ENCODE measurements at regions not wholly inside any gene's neighbourhood (a gene's known extent, or its start where the extent isn't known, plus 50 kb on each side); places are given as distances from the start of the nearest gene placed in this dataset.
"Not testable (repeated sequence)": the region's sequence is repeated elsewhere in the genome, so short reads cannot be mapped to it uniquely, and the experiment has no call there.

DNA sequence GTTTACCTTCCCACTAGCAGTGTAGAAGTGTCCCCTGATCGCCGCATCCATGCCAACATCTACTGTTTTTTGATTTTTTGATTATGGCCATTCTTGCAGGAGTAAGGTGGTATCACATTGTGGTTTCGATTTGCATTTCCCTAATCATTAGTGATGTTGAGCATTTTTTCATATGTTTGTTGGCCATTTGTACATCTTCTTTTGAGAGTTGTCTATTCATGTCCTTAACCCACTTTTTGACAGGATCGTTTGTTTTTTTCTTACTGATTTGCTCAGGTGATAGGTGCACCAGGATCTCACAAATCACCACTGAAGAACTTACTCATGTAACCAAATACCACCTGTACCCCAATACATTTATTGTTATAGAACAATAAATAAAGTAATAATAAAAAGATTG, 114.5 kb downstream of the GATA6 start:
- not testable (repeated sequence) for DNase-seq

DNA sequence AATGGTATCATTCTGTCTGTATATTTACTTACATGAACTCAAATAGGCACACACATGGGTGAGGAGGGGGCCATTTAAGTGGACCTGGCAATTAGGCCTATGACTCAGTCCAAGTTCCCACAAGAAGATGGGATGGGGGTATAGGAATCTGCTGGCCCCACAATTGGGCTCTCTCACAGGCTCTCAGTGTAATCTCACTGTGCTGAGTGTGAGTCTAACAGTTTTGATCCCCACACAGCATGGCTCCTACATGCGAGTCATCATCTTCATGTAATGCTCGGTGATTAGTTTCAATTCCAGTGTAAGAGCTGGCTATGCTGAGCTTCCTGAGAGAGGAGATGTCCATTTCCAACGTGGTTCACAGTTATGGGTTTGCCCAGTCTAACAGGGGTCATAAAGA, 114.0 kb downstream of the GATA6 start:
- no peak for DNase-seq

DNA sequence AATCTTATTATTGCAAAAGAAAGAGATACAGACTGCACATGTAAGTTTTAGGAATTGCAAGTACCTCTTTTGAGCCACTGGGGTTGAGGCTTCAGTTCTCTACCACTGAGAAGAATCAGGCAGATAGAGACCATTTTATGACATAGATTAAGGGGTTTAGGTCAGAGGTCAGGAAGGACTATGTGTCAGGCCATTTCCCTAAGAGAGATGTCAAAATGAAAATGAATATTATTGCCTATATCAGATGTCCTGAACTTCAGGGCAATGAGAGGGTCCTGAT, 113.7 kb downstream of the GATA6 start:
- no peak for DNase-seq

DNA sequence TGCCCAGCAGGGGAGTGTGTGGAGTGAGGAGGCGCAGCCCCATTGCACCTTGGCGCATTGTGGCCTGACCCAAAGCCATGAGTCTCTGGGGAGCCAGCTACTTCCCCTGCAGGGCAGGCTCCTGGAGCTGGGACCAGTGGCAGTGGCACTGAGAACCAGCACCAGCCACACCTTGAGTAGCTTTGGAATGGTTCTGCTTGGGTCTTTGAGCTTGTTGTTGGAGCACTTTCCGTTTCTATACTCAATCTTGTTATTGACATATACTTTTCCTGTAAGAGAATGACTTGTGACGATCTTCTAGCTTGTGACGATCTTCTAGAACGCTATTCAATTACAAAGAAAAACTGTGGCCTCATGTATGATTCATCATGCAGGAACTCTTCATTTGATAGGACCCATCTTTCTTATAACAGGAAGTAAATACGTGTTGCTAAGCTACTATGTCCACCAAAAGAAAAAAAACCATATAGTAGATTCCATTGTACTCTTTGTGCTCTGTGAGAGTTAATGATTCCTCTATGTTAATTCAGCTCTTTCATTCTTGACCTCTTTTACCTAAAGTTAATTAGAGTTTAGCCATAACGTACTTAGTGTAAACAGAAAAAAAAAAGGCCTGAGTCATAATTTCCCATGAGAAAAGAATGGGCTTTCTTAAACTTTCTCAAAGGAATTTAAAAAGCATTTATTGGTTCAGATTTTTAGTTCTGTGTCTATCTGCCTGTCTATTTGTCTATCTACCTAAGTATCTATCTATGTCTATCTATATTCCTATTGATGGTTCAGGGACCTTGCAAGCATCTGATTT, 113.1 kb downstream of the GATA6 start:
- no peak for DNase-seq

DNA sequence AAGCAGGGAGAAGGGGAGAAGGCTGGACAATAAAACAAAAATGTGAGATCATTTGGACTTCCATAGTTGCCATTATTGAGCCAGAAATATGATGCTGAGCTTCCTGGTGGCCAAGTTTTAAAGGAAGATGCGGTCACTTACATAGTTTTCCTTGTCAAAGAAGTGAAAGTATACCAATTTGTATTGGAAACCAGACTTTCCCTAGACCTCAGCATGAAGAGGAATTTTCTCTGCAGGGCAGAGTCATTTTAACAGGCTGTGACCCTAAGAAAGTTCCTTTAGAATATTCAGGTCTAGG, 111.0 kb downstream of the GATA6 start:
- no peak for DNase-seq

DNA sequence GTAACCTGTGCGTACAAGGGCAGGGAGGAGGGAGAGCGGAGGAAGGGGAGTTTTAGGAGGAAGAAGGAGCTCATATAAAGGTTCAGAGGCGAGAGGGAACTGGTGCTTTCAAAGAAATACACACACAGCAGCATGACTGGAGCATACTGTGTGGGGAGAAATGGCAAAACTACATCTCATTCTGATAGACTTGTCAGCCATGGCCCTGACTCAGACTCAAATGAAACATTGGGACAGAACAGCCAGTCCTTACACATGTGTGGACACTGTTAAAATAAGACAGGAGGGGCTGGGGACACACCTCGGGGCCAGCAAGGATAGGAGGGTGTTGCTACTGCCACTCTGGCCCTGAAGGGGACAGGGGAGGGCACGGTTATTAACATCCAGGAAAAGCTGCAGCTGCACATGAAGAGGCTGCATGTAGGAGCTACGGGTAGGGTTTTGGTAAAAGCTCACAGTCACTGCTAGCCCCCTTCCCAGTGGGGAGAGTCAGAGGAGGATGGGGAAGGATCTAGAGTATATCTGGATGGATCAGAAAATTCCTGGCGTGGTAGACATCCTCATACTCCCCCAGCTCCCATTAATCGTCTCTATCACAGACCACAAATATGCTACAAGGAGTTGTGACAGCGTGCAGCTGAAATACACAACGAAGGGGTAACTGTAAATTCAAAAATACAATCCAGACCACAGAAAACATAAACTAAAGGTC, 110.5 kb downstream of the GATA6 start:
- no peak for DNase-seq

DNA sequence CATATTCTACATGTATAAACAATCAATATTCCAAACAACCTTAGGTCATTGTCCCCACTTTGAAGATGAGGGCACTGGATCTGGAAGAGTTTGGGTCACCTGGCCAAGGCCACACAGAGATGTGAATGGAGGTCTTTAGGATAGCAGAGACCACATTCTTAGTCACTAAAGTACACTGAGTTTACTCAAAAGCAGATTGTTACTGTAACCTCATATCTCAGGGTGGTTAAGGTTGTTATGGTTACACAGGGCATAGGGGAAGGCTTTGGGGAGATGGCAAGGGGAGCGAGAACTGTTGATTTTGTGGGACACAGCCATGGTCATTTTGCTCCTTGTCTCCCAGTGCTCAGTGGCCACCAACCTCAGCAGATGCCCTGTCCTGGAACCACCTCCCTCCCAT, 109.4 kb downstream of the GATA6 start:
- DNase-seq = no peak

DNA sequence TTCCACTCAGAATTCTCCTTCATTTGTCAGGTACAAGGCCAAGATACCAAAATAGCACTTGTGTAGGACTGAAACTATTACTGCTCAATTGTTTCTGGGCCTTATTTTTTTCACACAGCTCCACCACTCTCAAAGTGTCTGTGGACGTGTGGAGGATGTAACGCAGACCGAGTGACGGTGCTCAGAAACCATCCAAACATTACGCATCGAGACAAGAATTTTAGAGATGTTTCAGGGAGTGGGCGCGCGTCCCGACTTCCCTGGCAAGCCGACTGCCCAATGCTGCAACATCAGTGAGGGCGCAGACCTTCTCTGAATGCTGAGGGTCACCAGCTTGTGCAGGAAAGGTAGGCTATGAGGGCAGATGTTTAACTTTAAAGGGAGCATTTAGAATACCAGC, 108.4 kb downstream of the GATA6 start:
- no peak for DNase-seq

DNA sequence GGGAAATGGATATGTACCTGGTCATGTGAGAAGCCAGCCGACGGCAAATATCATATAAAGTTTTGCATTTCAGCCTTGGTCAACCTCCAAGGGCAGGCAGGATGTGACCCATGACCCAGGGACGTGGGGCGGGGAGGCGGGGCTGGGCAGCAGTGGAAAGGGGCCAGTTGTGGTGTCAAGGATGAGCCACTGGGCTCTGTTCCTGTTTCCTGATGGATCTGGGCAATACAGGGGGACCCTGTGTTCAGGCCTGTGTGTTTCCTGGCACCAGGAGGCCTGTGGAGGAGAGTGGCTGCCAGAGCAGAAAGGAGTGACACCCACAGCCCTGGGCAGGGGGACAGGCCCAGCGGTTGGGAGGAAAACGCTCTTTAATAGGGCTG, 106.9 kb downstream of the GATA6 start:
- no peak for DNase-seq

DNA sequence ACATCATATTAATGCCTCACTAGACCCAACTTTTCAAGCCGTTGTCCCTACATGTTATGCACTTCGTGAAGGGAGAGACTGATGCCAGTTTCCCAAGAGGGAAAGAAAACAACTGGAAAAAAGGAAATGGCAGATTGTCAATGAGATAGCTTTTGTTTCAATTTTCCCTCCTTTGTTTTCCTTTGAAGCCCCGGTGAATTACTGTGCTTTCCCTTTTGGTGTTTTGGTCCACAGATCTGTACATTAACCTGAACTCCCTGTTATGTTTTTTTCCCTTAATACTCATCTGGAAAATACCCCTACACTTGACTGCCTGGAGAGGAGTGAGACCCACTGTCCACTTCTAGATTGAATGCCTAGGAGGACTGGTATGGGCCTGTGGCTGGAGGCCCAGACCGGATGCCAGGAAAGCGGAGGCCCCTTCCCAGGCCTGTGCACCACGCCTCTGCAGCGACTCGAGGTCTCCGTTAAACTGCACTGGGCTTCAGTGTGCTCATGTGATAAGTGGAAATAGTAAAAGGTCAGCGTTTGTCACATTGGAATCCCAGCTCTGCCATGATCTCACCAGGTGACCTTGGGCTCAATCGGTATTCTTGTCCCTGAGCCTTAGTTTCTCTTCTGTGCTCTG, 106.4 kb downstream of the GATA6 start:
- DNase-seq = no peak

DNA sequence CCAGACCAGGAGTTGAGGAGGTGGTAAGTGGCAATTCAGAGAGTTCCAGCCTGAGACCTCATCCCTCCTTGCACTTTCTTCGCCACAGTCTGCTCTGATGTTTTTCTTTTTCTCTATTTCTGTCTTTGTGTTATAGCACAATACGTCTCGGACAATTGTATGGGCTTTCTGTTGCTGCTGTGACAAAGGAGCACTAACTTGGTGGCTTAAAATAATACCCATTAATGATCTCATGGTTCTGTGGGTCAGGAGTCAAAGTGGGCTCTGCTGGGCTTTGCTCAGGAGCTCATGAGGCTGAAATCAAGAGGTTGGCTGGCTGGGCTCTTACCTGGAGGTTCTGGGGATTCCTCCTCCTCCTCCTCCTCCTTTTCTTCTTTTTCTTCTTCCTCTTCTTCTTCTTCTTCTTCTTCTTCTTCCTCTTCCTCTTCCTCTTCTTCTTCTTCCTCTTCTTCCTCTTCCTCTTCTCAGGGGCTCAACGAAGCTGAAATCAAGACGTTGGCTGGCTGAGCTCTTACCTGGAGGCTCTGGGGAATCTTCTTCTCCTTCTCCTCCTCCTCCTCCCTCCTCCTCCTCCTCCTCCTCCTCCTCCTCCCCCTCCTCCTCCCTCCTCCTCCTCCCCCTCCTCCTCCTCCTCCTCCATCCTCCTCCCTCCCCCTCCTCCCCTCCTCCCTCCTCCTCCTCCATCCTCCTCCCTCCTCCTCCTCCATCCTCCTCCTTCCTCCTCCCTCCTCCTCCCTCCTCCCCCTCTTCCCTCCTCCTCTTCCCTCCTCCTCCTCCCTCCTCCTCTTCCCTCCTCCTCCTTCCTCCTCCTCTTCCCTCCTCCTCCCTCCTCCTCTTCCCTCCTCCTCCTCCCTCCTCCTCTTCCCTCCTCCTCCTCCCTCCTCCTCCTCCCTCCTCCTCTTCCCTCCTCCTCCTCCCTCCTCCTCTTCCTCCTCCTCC, 104.0 kb downstream of the GATA6 start:
- no peak for DNase-seq

DNA sequence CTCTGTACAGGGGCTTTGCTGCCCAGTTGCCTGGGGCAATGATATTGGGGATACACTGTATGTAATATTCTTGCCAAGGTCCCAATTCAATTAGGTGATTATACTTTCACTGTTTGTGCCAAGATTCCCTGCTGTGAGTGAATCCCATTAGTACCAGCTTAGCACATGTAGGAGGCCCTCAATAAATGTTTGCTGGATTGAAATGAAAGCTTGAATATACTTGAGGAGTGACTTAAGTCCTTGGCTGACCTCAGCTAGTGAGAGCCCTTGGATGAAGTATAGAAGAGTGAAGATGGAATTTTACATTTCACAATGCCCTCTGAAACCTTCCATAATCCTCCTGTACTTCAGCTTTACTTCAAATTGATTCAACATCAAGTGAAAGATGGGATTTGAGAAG, 102.9 kb downstream of the GATA6 start:
- no peak for DNase-seq

DNA sequence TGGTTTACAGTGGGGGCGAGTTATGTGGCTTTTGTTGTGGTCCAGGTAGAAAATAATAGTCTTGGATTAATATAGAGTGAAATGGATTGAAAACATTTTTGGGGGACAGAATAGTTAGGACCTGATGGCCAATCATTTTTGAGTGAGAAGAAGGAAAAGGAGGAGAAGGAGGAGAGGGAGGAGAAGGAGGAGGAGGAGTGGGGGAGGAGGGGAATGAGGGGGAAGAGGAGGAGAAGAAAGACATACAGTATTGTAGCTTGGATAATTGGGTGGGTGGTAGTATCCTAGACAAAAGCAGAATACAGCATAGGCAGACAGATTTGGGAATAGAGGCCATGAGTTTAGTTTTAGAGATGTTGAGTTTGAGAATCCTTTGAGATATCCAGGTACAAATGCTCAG, 101.6 kb downstream of the GATA6 start:
- no peak for DNase-seq

DNA sequence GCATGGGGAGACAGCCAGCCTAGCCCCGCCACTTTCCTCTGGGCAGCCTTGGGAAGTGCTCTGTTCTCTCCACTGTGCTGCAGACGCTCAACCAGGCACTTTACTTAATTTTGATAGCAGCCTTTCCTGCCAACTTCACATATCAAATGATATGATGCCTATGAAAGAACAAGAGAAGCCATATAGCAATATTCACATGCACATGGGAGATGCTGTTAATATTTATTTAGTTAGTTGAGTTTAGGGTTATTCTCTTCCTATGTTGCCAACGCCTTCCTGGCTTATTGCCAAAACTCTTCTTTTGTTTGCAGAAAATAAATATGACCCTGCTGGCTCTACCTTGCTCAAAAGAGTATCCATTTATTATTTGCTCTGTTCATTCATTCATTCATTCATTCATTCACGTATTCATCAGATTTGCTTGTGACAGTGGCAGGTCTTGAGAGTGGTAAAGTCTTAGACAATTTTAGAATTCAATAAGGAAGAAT, 99.3 kb downstream of the GATA6 start:
- DNase-seq = no peak

DNA sequence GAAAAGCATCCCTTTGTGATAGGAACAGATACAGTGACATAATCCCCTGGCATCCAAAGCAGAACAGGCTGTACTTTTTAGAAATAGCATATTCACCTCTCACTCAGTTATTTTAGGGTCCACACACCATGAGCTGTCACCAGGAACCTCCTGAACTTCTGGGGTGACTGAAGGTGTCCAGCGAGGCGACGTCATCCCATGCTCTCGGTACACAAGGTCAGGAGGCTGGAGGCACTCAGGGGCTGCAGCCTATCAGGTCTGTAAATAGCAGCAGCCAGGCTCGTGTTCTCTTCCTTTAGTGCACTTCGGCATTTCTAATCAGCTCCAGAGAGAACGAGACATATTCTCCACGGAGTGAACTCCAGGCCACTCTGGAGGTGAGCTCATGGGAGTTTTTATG, 98.3 kb downstream of the GATA6 start:
- DNase-seq = no peak

DNA sequence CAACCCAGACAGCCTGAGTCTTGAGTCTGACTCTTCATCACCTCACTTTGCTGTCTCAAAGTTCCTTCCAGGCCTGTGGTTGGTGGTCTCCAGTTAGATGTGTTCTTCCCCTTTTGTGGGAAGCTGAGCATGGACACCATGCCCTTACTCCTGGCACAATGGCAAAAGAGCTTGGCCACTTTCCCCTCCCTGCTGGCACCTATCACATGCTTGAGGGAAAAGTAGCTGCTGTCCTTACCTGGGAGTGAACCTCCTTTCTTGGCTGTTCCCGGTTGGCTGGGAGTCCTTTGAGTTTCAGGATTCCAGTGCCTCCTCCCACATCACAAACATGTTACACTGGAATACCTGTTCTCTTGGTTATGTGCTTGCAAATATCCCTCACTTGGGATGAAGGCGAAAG, 97.8 kb downstream of the GATA6 start:
- no peak for DNase-seq

DNA sequence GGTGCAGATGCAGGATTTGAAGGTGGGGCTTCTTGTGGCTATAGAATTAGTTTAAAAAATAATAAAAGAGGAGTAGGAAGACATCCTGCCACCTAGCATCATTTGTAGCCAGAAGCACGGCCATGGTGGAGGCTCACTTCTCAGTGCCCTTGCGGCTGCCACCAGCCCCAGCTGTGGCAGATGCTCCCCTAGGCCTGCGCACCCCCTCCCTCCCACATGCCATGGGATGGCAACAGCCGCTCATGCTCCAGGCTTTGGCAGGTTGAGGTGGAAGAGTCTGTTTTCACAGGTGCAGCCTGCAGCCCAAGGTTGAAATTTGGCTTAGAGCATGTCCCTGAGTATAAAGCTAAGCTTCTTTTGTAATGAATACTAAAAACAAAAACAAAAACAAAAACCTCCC, 96.4 kb downstream of the GATA6 start:
- no peak for DNase-seq

DNA sequence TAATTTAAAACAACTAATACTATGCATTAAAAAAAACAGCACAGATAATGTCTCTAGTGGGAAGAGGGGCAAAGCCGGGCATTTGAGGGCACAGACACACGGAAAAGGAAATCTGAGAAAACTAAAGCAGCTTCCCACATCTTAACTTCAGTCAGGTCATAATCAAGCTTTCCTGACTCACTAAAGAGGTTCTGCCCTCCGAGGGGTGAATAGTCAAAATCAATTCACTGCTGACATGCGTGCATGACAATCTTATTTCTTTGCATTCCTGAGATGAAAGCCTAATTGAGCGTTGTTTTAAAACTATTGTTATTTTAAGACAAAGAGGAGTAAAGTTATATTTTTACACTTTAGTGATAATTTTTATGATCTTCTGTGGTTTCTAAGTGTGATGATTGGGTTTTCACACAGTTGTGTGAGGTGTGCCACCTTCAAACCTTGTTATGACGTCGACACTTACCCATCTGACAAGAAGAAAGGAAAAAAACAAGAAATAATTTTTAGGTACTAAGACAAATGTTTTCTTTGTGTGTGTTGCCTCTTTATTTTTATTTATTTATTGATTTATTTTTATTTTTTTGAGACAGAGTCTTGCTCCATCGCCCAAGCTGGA, 90.9 kb downstream of the GATA6 start:
- DNase-seq = no peak

DNA sequence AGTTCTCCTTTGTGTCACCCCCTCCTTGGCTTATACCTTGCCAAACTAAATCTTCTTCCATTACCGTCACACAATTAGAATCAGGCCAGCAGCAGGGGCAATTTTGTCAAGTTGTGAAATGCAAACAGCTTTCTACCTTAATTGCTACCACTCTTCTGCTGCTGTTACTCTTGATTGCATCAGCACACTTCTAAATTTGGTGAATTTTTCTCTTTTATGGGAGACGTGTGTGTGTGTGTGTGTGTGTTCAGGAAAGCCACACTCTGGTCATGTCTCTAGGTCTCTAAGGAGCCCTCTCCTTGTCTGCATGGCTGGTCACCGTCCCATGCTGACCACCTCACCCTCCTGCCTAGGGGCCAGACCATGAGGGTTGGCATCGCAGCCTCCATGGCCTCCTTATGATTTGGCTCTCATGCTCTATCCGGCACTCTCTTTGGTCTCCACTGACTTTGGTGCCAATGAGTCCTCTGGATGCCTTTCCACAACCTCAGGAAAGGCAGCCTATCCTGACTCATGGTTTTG, 87.7 kb downstream of the GATA6 start:
- no peak for DNase-seq

DNA sequence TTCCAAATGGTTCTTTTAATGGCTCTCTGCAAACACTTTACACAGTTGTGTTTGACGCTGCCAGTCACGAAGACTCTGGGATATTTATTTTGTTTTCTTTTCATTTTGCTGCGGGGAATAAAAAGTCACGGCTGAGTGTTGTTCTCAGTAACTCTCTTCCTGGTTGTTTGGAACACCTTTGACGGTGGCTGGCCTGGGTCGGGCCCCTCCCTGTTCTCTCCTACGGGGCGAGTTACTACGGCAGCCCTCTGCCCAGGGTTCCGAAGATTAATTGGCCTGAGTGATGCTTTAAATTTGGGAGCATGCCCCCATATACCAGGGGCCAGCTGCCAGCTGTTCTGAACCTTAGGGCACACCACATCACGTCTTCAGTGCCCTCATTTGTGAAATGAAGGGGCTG, 84.7 kb downstream of the GATA6 start:
- DNase-seq = no peak

DNA sequence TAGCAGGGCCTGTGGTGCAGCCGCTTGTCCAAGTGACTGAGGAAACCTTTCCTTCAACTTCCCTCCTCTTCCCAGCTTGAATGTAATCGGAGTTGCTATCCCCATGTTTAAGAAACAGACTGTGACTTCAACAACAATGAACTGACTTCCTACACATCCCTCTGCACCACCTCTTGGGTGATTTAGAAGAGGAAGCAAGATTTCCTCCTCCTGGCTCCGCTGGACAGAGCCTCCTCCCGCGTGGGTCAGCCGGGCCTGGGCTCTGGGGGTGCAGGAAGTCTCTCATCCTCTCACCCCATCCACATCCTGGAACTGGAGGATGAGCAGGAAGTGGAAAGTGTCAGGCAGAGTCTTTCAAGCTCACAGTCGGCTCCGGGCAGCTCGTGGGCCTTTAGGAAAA, 84.3 kb downstream of the GATA6 start:
- DNase-seq = no peak

DNA sequence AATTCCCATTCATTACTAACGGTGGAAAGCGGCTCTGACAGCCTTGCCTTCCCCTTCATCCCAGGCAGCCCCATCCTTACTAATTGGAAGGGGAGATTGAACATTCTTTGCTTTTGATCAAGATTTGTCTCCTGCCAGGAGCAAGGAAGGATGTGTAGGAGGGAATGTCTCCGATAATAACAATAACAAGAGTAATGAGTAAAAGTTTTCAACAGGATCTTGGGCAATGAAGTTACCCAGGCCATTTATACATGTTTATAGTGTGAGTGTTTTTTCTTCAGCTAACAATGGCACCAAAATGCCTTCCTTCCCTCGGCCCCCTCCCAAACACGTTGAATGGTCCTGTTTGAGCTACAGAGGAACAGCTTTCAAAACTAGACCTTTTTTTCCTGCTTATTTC, 83.8 kb downstream of the GATA6 start:
- DNase-seq = no peak

Measured in activated naive CD4-positive, alpha-beta T cell treated with Interleukin-2 at 50 U/mL for 16 hours (primary cell).